CD1c-positive myeloid dendritic cell (primary cell): ENCODE measurements at regions not wholly inside any gene's neighbourhood (a gene's known extent, or its start where the extent isn't known, plus 50 kb on each side); places are given as distances from the start of the nearest gene placed in this dataset.

Source experiments
- DNase-seq: peaks from one replicate; pipeline ENCODE4 v3.0.0-alpha.2; 2016; ENCODE audit errors: extremely low spot score

- no peak for DNase-seq
Observed at GRCh38 chr2:191514613-191515012, 163.3 kb upstream of the NABP1 start.

GRCh38 chr2:191515551-191515950 lies 162.4 kb upstream of the NABP1 start:
- DNase-seq = no peak

GRCh38 chr2:191516260-191516659 lies 161.7 kb upstream of the NABP1 start:
- DNase-seq = no peak

GRCh38 chr2:191521608-191522208 lies 156.2 kb upstream of the NABP1 start:
- DNase-seq = peak; percentile 29

- no peak for DNase-seq
Observed at GRCh38 chr2:191522478-191523120, 155.3 kb upstream of the NABP1 start.

- DNase-seq = no peak
Observed at GRCh38 chr2:191526091-191526490, 151.8 kb upstream of the NABP1 start.

- DNase-seq = no peak
Observed at GRCh38 chr2:191526536-191526935, 151.4 kb upstream of the NABP1 start.

GRCh38 chr2:191526953-191527556 lies 150.9 kb upstream of the NABP1 start:
- no peak for DNase-seq

- DNase-seq = no peak
Observed at GRCh38 chr2:191530618-191531017, 147.3 kb upstream of the NABP1 start.

GRCh38 chr2:191533693-191534180 lies 144.2 kb upstream of the NABP1 start:
- DNase-seq = peak; percentile 5

GRCh38 chr2:191537921-191538320 lies 140.0 kb upstream of the NABP1 start:
- DNase-seq = no peak

- no peak for DNase-seq
Observed at GRCh38 chr2:191538334-191538903, 139.5 kb upstream of the NABP1 start.

- no peak for DNase-seq
Observed at GRCh38 chr2:191539068-191539467, 138.9 kb upstream of the NABP1 start.

GRCh38 chr2:191540681-191541080 lies 137.3 kb upstream of the NABP1 start:
- no peak for DNase-seq

GRCh38 chr2:191543708-191544107 lies 134.2 kb upstream of the NABP1 start:
- no peak for DNase-seq

GRCh38 chr2:191544461-191545062 lies 133.4 kb upstream of the NABP1 start:
- no peak for DNase-seq

GRCh38 chr2:191545361-191545760 lies 132.6 kb upstream of the NABP1 start:
- no peak for DNase-seq

- DNase-seq = no peak
Observed at GRCh38 chr2:191552066-191552465, 125.9 kb upstream of the NABP1 start.

- DNase-seq = no peak
Observed at GRCh38 chr2:191554240-191554639, 123.7 kb upstream of the NABP1 start.

- DNase-seq = peak; percentile 90
Observed at GRCh38 chr2:191555092-191555742, 122.7 kb upstream of the NABP1 start.

GRCh38 chr2:191556463-191556862 lies 121.5 kb upstream of the NABP1 start:
- no peak for DNase-seq

GRCh38 chr2:191557841-191558240 lies 120.1 kb upstream of the NABP1 start:
- no peak for DNase-seq
